ENCODE measurements at regions not wholly inside any gene's neighbourhood (a gene's known extent, or its start where the extent isn't known, plus 50 kb on each side); places are given as distances from the start of the nearest gene placed in this dataset.

DNA sequence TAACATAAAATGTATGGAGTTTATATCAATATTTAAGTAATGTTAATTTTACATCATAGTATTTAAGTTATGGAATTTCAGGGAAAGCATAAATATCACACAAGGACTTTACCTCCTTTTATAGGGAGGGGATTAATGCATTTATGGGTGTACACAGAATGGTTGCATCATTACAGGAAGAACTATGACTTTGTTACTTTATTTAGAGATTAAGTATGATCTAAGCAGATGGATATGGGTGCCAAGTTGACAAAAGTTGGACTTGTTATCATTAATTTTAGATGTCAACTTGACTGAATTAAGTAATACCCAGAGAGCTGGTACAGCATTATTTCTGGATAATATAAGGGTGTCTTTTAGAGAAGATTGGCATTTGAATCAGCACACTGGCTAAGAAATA, 160.5 kb upstream of the CDH10 start:
- TF ChIP-seq, protein P1, sequence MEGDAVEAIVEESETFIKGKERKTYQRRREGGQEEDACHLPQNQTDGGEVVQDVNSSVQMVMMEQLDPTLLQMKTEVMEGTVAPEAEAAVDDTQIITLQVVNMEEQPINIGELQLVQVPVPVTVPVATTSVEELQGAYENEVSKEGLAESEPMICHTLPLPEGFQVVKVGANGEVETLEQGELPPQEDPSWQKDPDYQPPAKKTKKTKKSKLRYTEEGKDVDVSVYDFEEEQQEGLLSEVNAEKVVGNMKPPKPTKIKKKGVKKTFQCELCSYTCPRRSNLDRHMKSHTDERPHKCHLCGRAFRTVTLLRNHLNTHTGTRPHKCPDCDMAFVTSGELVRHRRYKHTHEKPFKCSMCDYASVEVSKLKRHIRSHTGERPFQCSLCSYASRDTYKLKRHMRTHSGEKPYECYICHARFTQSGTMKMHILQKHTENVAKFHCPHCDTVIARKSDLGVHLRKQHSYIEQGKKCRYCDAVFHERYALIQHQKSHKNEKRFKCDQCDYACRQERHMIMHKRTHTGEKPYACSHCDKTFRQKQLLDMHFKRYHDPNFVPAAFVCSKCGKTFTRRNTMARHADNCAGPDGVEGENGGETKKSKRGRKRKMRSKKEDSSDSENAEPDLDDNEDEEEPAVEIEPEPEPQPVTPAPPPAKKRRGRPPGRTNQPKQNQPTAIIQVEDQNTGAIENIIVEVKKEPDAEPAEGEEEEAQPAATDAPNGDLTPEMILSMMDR (IDR thresholded peaks at IDR 0.05) = no peak
- DNase-seq = no peak
- Mint-ChIP-seq H3K4me1 (ENCODE audit: low read depth) (no peaks in the 10 kb centered on the region), H3K9me3 (peaks cover 45% of the 10 kb centered on the region), H3K4me3 (no peak overlapping the region), H3K36me3 (ENCODE audit: low read depth) (0 out of 2 replicates have a peak, but pooled peaks cover 7% of the 10 kb centered on the region), H3K27ac (no peak overlapping the region), H3K27me3 (ENCODE audit: insufficient read depth) (peaks cover 3% of the 10 kb centered on the region; the same call in 1 of the 2 replicates)

DNA sequence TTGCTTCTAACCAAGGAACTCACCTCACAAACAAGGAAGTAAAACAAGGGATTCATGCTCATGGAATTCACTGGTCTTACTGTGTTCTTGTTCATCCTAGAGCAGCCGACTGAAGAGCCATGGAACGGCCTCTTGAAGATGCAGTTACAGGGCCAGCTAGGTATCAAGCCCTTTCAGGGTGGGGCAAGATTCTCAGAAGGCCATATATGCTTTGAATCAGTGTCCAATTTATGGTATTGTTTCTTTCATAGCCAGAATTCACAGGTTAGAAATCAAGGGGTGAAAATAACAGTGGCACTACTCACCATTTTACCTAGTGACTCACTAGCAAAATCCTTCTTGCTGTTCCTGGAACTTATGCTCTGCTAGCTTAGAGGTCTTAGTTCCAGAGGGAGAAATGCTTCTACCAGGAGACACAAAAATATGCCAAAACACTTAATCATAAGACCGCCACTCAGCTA, 159.5 kb upstream of the CDH10 start:
- TF ChIP-seq, protein P1 (IDR thresholded peaks at IDR 0.05) = no peak
- H3K27me3 Mint-ChIP-seq (ENCODE audit: insufficient read depth) = peaks cover 3% of the 10 kb centered on the region; the same call in 1 of the 2 replicates
- no peaks in the 10 kb centered on the region for H3K4me1 Mint-ChIP-seq (ENCODE audit: low read depth)
- peaks cover 35% of the 10 kb centered on the region for H3K9me3 Mint-ChIP-seq
- no peak overlapping the region for H3K4me3 Mint-ChIP-seq
- no peak overlapping the region for H3K27ac Mint-ChIP-seq
- no peak for DNase-seq
- H3K36me3 Mint-ChIP-seq (ENCODE audit: low read depth) = 0 out of 2 replicates have a peak, but pooled peaks cover 7% of the 10 kb centered on the region

DNA sequence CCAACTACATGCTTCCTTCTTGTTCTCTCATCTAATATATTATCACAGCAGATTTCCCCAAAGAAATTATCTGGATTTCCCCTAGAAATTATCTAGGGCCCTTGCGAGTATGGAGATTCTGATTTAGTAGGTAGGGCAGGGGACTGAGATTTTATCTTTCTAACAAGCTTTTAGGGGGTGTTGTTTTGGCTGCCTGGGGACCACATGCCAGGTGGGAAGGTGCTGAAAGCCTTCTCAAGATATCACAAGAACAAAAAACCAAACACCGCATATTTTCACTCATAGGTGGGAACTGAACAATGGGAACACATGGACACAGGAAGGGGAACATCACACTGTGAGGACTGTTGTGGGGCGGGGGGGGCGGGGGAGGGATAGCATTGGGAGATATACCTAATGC, 146.5 kb upstream of the CDH10 start:
- H3K9me3 Mint-ChIP-seq = peaks cover 4% of the 10 kb centered on the region
- no peak overlapping the region for H3K4me3 Mint-ChIP-seq
- DNase-seq = no peak
- no peaks in the 10 kb centered on the region; the same call in 1 of the 2 replicates for H3K4me1 Mint-ChIP-seq (ENCODE audit: low read depth)
- TF ChIP-seq, protein P1 (IDR thresholded peaks at IDR 0.05) = no peak
- no peak overlapping the region for H3K27ac Mint-ChIP-seq
- H3K36me3 Mint-ChIP-seq (ENCODE audit: low read depth) = no peaks in the 10 kb centered on the region
- H3K27me3 Mint-ChIP-seq (ENCODE audit: insufficient read depth) = no peaks in the 10 kb centered on the region

DNA sequence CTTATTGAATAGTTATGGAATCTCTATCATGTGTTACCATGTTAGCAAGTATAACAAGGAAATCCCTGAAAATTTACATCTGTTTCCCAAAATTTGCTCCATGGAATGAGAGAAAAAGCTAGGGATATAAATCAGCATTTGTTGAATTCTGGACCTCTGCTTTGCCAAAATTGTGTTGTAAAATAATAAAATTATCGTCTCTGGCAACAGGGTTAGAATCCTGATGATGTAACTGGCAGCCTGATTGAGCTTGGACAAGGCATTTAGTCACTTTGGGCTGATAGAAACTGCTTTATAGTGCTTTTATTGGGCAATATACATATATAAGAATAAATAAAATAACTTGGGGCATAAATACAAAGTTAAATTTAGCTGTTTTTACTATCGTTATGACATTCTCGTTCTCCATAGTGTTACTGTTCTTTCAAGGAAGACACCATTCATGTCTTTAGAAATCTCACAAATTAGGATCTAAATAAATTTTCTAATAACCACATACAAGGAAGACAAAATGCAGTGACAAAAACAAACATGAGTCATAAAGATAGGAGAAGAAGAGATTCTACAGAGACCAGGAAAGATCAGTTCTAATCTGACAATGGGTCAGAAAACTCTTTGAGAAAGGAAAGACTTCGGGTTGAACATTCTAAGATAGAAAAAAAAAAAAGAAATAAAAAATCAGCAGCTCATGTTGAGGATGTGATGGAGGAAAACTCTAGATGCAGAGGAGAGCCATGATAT, 145.0 kb upstream of the CDH10 start:
- no peak for DNase-seq
- no peaks in the 10 kb centered on the region for H3K36me3 Mint-ChIP-seq (ENCODE audit: low read depth)
- no peaks in the 10 kb centered on the region; the same call in 1 of the 2 replicates for H3K4me1 Mint-ChIP-seq (ENCODE audit: low read depth)
- no peaks in the 10 kb centered on the region for H3K27me3 Mint-ChIP-seq (ENCODE audit: insufficient read depth)
- no peaks in the 10 kb centered on the region; the same call in none of the 2 replicates for H3K9me3 Mint-ChIP-seq
- TF ChIP-seq, protein P1 (IDR thresholded peaks at IDR 0.05) = no peak
- H3K27ac Mint-ChIP-seq = peak overlapping the region; percentile 65; the same call in 1 of the 2 replicates
- no peak overlapping the region for H3K4me3 Mint-ChIP-seq

DNA sequence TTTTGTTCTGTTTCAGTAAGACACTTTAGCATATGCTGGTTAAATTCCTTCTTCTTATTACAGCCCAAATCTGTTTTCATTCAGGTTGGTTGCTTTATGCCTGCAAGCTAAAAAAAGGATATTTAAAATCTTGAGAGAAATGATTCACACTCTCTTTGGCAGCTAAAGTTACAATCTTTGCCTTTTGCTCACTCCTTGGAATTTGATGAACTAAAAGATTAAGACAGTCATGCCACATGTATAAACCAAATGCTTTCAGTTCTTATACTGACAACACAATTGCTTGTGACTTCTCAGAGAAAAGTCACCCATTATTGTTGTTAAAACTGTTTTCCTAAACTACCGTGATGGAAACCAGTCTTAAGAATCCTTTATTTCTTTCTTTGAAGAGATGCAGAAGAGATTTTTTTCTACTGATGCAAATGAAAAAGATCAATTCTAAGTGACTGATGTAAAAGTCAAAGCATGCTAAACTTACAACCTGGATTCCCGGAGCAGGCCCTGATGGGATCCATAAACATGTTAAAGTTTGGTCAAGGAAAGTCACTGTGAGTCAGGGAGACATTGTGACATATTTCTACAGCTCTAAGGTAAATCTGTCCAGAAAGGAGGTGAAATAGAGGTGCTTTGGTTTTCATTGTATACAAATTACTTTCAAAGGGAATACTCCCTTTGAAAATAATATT, 144.2 kb upstream of the CDH10 start:
- Mint-ChIP-seq H3K4me3 (no peak overlapping the region), H3K27me3 (ENCODE audit: insufficient read depth) (no peaks in the 10 kb centered on the region), H3K27ac (peak overlapping the region; percentile 65; the same call in 1 of the 2 replicates), H3K4me1 (ENCODE audit: low read depth) (no peaks in the 10 kb centered on the region; the same call in 1 of the 2 replicates), H3K9me3 (no peaks in the 10 kb centered on the region; the same call in none of the 2 replicates), H3K36me3 (ENCODE audit: low read depth) (no peaks in the 10 kb centered on the region)
- TF ChIP-seq, protein P1 (IDR thresholded peaks at IDR 0.05) = no peak
- peak; percentile 64 for DNase-seq
